ENCODE measurements at regions not wholly inside any gene's neighbourhood (a gene's known extent, or its start where the extent isn't known, plus 50 kb on each side); places are given as distances from the start of the nearest gene placed in this dataset.

DNA sequence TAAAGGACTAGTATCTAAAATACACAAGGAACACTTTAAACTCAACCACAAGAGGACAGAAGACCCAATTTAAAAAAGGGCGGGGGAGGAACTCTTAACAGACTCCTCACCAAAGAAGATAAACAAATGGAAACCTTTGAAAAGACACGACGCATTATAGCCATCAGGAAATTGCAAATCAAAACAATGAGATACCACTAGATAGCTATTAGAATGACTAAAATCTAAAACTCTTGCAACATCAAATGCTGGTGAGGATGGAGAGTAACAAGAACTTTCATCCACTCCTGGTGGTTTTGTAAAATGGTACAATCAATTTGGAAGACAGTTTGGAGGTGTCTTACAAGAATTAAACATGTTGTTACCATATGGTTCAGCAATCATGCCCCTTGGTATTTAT lies 708.2 kb downstream of the BRINP3 start:
- TF ChIP-seq EZH2 (IDR thresholded peaks at IDR 0.05; ENCODE audit: low read depth): no peak
- TF ChIP-seq, protein P1, sequence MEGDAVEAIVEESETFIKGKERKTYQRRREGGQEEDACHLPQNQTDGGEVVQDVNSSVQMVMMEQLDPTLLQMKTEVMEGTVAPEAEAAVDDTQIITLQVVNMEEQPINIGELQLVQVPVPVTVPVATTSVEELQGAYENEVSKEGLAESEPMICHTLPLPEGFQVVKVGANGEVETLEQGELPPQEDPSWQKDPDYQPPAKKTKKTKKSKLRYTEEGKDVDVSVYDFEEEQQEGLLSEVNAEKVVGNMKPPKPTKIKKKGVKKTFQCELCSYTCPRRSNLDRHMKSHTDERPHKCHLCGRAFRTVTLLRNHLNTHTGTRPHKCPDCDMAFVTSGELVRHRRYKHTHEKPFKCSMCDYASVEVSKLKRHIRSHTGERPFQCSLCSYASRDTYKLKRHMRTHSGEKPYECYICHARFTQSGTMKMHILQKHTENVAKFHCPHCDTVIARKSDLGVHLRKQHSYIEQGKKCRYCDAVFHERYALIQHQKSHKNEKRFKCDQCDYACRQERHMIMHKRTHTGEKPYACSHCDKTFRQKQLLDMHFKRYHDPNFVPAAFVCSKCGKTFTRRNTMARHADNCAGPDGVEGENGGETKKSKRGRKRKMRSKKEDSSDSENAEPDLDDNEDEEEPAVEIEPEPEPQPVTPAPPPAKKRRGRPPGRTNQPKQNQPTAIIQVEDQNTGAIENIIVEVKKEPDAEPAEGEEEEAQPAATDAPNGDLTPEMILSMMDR (conservative IDR thresholded peaks at IDR 0.05): no peak

Measured in PC-9 (cell line).